A673 (cell line): ENCODE measurements at regions not wholly inside any gene's neighbourhood (a gene's known extent, or its start where the extent isn't known, plus 50 kb on each side); places are given as distances from the start of the nearest gene placed in this dataset.

Source experiments
- BruUV-seq: library from RNA; stranded (reverse); fragments of 400-500 nt; replicated peaks from 2 replicates; lab custom pipeline; 2021; lab: Mats Ljungman, UMichigan
- CTCF ChIA-PET: fragments of 300-600 bp; sonication (Branson Sonifier 250); formaldehyde crosslinking; loops from one replicate; lab custom pipeline; 2022; ENCODE audit warnings: antibody characterized with exemption; lab: Charles Lee
- POLR2A ChIA-PET: fragments of 300-600 bp; sonication (Branson Sonifier 250); formaldehyde crosslinking; loops from one replicate; lab custom pipeline; 2022; ENCODE audit warnings: antibody characterized with exemption; ENCODE audit not compliant: low non-redundant PET; lab: Charles Lee
- DNase-seq: peaks from one replicate; pipeline ENCODE4 v3.0.0-alpha.2; 2015; ENCODE audit warnings: low spot score
- H3K27ac ChIP-seq: fragments of 200-600 bp; sonication (generic); 2 replicates; pipeline ENCODE4 v1.5.1; 2016; ENCODE audit warnings: mixed run types, low read depth, mild to moderate bottlenecking, mixed read lengths, antibody characterized with exemption, low read length; ENCODE audit not compliant: poor library complexity, severe bottlenecking
- H3K27me3 ChIP-seq: fragments of 200-600 bp; sonication (generic); replicated peaks from 2 replicates; pipeline ENCODE4 v1.6.1; 2017; ENCODE audit warnings: mixed run types, low read depth, mild to moderate bottlenecking, mixed read lengths, antibody characterized with exemption, low read length; ENCODE audit not compliant: insufficient read depth, poor library complexity
- H3K36me3 ChIP-seq: fragments of 200-600 bp; sonication (generic); 2 replicates; pipeline ENCODE4 v1.6.1; 2016; ENCODE audit warnings: mixed run types, mild to moderate bottlenecking, mixed read lengths, antibody characterized with exemption, low read length; ENCODE audit not compliant: insufficient read depth, poor library complexity, severe bottlenecking
- H3K4me1 ChIP-seq: fragments of 200-600 bp; sonication (generic); 2 replicates; pipeline ENCODE4 v1.6.1; 2017; ENCODE audit warnings: mixed run types, mild to moderate bottlenecking, mixed read lengths, antibody characterized with exemption, low read length; ENCODE audit not compliant: insufficient read depth, poor library complexity, severe bottlenecking
- H3K4me3 ChIP-seq: fragments of 200-600 bp; sonication (generic); 2 replicates; pipeline ENCODE4 v1.5.1; 2016; ENCODE audit warnings: low read depth, mixed run types, mild to moderate bottlenecking, mixed read lengths, low read length; ENCODE audit not compliant: poor library complexity, severe bottlenecking
- H3K9me3 ChIP-seq: fragments of 200-600 bp; sonication (generic); 2 replicates; pipeline ENCODE4 v1.6.1; 2016; ENCODE audit warnings: mixed run types, low read depth, mild to moderate bottlenecking, mixed read lengths, antibody characterized with exemption, low read length; ENCODE audit not compliant: poor library complexity, severe bottlenecking
- EZH2 ChIP-seq: fragments of 200-600 bp; sonication (generic); IDR thresholded peaks from 2 replicates; pipeline ENCODE4 v1.6.1; 2017; ENCODE audit warnings: borderline replicate concordance, low read depth, mild to moderate bottlenecking, mixed read lengths, antibody characterized with exemption, low read length; ENCODE audit not compliant: poor library complexity, severe bottlenecking
- intact Hi-C: fragments of 100-400 bp; cut with micrococcal nuclease; formaldehyde crosslinking; loops from one replicate; pipeline ENCODE4 v1.10.0; 2022; ENCODE audit not compliant: unreplicated experiment
- TF ChIP-seq, protein P1 (sequence below): fragments of 300-800, 200-600 bp; sonication (generic); conservative IDR thresholded peaks from 2 replicates; pipeline ENCODE4 v1.5.1; 2017; ENCODE audit warnings: low read depth, mild to moderate bottlenecking, antibody characterized with exemption, low read length, moderate library complexity, mixed read lengths

DNA sequence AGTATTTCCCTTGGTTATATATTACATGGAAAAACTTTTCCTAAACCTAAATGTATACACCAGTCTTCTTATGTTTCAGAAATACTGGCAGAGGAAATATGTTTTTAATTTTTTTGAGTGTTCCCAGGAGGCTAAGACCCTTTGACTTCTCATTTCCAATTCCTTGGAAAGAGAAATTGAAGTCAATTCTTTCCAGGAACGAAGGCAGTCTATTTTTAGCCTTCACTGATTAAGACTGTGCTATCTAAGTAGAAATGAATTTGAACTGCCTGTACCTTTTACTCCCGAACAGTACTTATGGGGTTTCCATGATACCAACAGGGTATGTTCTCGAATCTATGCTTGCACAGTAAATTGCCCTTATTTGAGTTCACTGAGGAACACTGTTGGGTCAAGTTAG lies 340.3 kb upstream of the CD180 start:
- no peak for DNase-seq
- CTCF ChIA-PET: no interaction called here
- H3K4me3 ChIP-seq: no peak overlapping the region
- TF ChIP-seq, protein P1, sequence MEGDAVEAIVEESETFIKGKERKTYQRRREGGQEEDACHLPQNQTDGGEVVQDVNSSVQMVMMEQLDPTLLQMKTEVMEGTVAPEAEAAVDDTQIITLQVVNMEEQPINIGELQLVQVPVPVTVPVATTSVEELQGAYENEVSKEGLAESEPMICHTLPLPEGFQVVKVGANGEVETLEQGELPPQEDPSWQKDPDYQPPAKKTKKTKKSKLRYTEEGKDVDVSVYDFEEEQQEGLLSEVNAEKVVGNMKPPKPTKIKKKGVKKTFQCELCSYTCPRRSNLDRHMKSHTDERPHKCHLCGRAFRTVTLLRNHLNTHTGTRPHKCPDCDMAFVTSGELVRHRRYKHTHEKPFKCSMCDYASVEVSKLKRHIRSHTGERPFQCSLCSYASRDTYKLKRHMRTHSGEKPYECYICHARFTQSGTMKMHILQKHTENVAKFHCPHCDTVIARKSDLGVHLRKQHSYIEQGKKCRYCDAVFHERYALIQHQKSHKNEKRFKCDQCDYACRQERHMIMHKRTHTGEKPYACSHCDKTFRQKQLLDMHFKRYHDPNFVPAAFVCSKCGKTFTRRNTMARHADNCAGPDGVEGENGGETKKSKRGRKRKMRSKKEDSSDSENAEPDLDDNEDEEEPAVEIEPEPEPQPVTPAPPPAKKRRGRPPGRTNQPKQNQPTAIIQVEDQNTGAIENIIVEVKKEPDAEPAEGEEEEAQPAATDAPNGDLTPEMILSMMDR: no peak
- TF ChIP-seq EZH2: no peak
- H3K9me3 ChIP-seq: no peaks in the 10 kb centered on the region
- no peaks in the 10 kb centered on the region for H3K36me3 ChIP-seq
- intact Hi-C loops: no loop called here
- POLR2A ChIA-PET: no interaction called here
- no peaks in the 10 kb centered on the region for H3K27me3 ChIP-seq
- H3K4me1 ChIP-seq: no peaks in the 10 kb centered on the region
- H3K27ac ChIP-seq: no peak overlapping the region
- BruUV-seq: no TSS peak

DNA sequence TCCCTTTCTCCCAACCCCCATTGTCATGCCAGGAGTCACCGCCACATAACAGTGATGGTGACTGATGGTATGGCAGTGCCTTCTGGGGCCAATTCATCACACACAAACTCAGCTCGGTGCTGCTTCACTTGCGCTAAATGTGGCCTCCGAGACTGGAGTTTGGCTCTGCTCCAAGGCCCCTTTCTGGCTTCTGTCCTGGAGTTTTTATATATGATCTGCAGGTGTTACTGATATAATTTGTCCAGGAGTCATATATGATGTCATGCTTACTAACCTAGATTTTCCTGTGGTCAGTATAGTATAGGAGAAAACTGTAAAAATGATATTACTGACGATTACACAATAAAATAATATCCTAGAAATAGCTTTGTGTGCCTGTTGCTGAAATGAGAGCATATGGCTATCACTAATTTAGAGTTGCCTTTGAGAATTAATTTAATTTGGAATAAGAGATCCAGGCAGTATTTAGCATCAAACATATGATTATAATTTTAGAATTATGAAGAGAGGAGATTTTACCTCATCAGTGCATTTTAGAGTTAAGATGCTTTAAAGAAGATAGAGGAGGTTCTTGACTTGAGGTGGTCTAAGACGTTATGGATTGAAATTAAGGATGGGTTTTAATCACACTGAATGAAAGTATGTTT lies 334.1 kb upstream of the CD180 start:
- BruUV-seq: no TSS peak
- TF ChIP-seq, protein P1: no peak
- no peak for TF ChIP-seq EZH2
- ChIA-PET CTCF (no interaction called here), POLR2A (no interaction called here)
- H3K9me3 ChIP-seq: peaks cover 8% of the 10 kb centered on the region
- no peaks in the 10 kb centered on the region for H3K4me1 ChIP-seq
- H3K4me3 ChIP-seq: no peak overlapping the region
- no peaks in the 10 kb centered on the region for H3K36me3 ChIP-seq
- intact Hi-C loops: no loop called here
- H3K27me3 ChIP-seq: no peaks in the 10 kb centered on the region
- no peak overlapping the region for H3K27ac ChIP-seq
- DNase-seq: no peak

DNA sequence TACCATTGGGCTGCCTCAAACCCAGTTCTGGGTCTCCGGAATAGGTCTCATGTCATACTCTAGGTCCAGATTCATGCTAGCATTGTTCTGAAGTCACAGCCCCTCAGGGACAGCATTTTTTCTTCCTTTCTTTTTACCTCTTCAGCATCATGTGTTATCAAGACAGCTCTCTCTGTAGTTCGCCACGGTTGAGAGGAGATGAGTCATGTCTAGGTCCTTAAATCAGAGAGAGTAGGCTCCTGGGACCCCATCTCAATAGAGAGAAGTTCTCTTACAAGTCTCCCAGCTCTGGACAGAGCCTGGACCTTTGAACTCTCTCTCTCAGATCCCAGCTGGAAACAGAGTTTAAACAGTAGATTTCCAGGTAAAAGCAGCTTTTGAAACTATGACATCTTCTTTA lies 332.4 kb upstream of the CD180 start:
- peak; percentile 41 for DNase-seq
- BruUV-seq: no TSS peak
- Histone ChIP-seq H3K27me3 (no peaks in the 10 kb centered on the region), H3K27ac (no peak overlapping the region), H3K4me3 (no peak overlapping the region), H3K36me3 (no peaks in the 10 kb centered on the region), H3K9me3 (peaks cover 8% of the 10 kb centered on the region), H3K4me1 (no peaks in the 10 kb centered on the region)
- ChIA-PET POLR2A (no interaction called here), CTCF (no interaction called here)
- intact Hi-C loops: no loop called here
- no peak for TF ChIP-seq EZH2
- TF ChIP-seq, protein P1: no peak
